HT1080 (cell line): ENCODE measurements at regions not wholly inside any gene's neighbourhood (a gene's known extent, or its start where the extent isn't known, plus 50 kb on each side); places are given as distances from the start of the nearest gene placed in this dataset.

Experiments
- DNase-seq: peaks from one replicate; pipeline ENCODE4 v3.0.0-alpha.2; 2015; ENCODE audit warnings: low read depth

- no peak for DNase-seq
Observed at GRCh38 chr21:38696579-38696978, 109.2 kb upstream of the ETS2 start.

- no peak for DNase-seq
Observed at GRCh38 chr21:38699048-38699447, 106.7 kb upstream of the ETS2 start.

GRCh38 chr21:38702196-38702595 is 103.5 kb upstream of the ETS2 start:
- DNase-seq: no peak

- no peak for DNase-seq
Observed at GRCh38 chr21:38709876-38710275, 95.9 kb upstream of the ETS2 start.

- DNase-seq: peak; percentile 37
Observed at GRCh38 chr21:38712071-38712470, 93.7 kb upstream of the ETS2 start.

- no peak for DNase-seq
Observed at GRCh38 chr21:38712664-38713063, 93.1 kb upstream of the ETS2 start.

GRCh38 chr21:38714039-38714817 is 91.5 kb upstream of the ETS2 start:
- DNase-seq: no peak

GRCh38 chr21:38714999-38715398 is 90.7 kb upstream of the ETS2 start:
- no peak for DNase-seq

GRCh38 chr21:38716088-38716487 is 89.6 kb upstream of the ETS2 start:
- DNase-seq: no peak

- DNase-seq: peak; percentile 28
Observed at GRCh38 chr21:38716942-38717341, 88.8 kb upstream of the ETS2 start.

- no peak for DNase-seq
Observed at GRCh38 chr21:38718481-38718880, 87.2 kb upstream of the ETS2 start.

GRCh38 chr21:38720074-38720473 is 85.7 kb upstream of the ETS2 start:
- DNase-seq: no peak

GRCh38 chr21:38721055-38721454 is 84.7 kb upstream of the ETS2 start:
- no peak for DNase-seq

GRCh38 chr21:38721958-38722357 is 83.8 kb upstream of the ETS2 start:
- DNase-seq: peak; percentile 32

- no peak for DNase-seq
Observed at GRCh38 chr21:38725196-38726157, 80.3 kb upstream of the ETS2 start.

- DNase-seq: no peak
Observed at GRCh38 chr21:38726482-38726881, 79.2 kb upstream of the ETS2 start.

GRCh38 chr21:38729291-38729690 is 76.4 kb upstream of the ETS2 start:
- DNase-seq: no peak

- DNase-seq: no peak
Observed at GRCh38 chr21:38729754-38730379, 75.9 kb upstream of the ETS2 start.

GRCh38 chr21:38733972-38734546 is 71.7 kb upstream of the ETS2 start:
- DNase-seq: peak; percentile 59

- DNase-seq: no peak
Observed at GRCh38 chr21:38734646-38735365, 70.9 kb upstream of the ETS2 start.

GRCh38 chr21:38735626-38736206 is 70.0 kb upstream of the ETS2 start:
- DNase-seq: no peak
